ENCODE measurements at regions not wholly inside any gene's neighbourhood (a gene's known extent, or its start where the extent isn't known, plus 50 kb on each side); places are given as distances from the start of the nearest gene placed in this dataset.

DNA sequence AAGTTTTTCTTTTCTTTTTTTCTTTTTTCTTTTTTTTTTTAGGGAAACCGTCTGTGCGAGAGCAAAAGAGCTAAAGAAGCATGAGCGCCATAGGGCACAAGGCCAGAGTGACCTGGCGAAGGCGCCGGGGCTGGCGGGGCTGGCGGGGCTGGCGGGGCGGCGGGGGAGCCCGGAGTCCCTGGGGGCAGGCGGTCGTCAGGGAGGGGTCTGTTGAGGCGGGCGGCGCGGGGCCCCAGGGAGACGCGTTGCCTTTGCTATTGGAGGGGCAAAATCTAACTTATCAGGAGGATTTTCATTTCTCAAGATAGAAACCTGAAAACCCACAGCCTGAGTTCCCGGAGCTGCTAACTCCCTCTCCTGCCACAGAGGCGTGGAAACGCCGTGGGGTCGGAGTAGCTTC is 135.6 kb upstream of the SMAD1 start:
- no peak for DNase-seq (ENCODE audit: low read depth)

DNA sequence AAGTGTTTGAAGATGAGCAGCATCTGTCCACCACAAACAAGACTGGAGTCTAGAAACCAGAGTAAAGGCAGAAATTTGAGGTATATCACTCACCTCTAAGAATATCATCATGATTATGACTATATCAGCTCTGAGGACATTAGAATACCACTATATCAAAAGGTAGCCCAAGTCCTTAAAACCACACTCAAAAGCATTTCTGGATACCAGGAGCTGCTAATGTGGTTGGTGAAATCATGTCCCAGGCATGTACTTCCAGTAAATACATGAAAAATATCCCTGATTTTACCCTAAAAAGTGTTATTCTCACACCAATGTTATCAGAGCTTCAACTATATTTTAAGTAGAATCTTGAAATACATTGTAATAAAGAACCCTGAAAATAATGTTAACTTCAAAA is 136.3 kb upstream of the SMAD1 start:
- peak; percentile 11 for DNase-seq (ENCODE audit: low read depth)

DNA sequence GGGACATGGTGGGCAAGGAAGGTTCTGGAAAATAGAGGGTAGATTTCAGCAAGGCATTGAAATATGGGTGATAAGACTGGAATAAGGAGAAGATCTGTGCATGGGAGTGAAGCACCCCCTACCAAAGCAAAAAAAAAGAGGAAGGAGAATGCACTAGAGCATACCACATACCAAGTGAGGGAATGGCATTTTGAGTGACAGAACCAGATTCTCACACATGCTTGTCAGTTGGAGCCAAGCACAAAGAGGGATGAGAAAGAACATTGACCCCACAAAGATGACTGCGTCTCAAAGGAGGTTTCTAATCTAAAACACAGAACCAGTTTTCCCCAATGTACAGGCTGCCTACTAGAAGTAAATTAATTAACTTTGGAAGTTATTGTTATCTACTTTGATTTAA is 140.3 kb upstream of the SMAD1 start:
- no peak for DNase-seq (ENCODE audit: low read depth)

DNA sequence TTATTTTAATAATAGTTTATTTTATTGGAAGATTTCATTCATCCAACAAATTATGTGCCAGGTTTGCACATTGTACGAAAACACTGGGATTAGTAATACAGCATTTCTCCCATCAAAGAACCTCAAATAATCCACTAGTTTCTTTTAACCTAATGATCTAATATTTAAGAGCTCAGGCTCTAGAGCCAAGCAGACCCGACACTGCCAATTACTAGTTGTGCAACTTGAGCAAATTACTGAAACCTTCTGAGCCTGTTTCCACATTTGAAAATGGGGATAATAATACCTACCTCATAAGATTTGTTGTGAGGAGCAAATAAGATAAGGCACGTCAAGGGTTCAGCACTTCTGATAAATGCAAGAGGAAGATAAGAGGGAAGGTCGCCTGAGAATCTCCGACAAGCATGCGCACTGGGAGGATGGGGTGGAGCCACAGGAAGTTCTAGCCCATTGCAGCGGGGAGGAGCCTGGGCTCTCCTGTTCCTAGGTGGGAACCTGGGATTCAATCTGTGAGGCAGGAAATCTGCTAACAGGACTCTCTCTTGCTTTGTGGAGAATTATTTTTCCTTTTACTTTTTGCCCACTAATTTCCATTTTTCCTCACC is 141.5 kb upstream of the SMAD1 start:
- peak; percentile 7 for DNase-seq (ENCODE audit: low read depth)

DNA sequence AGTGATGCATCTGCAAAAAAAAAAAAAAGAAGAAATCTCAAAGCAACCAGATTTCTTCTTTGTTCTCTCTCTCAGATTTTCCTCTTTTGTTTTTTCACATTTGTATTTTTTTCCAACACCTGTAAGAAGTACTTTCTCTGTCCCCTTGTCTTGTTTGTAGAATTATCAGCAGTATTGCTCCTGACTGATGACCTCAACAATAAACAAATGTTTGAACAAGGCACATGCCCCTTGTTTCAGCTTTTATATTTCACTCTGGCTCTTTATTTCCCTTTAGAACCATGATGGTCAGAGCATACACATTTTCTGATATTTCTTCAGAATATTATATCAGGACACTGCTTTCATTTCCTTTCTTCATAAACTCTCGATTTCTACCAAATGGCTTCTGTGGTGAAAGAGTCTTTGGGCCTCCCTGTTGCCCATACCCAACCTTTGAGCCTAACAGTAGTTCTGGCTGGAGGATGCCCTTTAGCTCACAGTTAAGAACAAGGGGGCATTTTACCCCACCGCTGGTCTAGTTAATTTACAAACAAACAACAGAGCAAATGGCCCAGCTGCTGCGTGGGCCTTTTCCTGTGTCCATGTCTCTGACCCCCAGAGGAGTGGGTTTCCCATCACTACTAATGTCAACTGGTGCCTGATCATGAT is 142.5 kb upstream of the SMAD1 start:
- DNase-seq (ENCODE audit: low read depth) = no peak

DNA sequence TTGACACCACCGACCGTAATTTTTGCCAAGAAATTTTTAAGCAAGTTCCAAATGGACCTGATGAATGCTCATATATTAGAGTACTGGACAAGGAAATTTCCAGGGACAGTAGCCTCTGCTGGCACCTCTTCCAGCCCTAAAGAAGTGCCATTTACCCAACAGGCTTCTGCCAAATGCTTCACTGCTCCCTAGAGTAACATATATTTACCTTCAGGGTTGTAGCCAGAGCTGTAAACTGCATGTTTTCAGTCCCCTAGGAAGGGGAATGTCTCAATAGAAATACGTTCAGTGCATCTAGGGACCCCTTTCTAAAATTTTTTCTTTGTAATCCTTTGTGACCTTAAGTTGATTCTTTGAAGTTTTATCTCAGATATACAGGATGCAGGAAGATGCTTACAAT is 143.1 kb upstream of the SMAD1 start:
- DNase-seq (ENCODE audit: low read depth) = no peak

DNA sequence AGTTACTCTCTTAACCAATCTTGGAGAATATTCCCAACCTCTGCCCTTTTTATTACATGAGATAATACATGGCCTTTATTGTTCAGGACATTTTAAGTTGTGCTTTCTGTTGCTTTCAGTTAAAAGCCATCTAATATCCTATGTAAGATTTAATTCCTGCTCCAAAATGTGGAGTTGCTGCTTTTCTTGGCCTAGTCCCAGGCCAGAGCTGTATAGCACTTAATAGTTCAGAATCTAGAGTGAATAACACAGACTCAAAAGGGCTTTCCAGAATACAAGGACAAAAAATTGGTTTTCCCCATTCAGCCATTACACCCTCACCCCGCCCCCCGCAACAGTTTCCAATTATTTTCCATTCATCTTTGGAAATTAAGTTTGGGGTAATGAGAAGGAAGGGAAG is 144.3 kb upstream of the SMAD1 start:
- DNase-seq (ENCODE audit: low read depth) = no peak

DNA sequence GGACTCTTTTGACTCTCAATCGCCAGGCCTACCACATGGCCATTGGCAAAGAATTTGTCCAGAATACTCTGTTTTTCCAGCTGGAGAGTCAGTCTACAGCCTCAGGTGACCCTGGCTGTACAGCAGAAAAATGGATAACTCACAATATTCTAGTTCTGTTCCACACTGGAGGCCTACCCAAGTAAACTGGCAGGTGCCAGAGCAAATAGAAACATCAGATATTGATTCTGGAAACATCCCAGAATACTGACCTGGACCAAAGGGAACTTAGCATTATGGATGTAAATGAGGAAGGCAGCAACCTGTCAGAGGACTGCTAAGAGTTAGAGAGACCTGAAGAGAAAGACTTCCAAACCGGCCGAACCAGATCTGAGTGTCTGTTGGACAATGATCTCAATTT is 147.9 kb upstream of the SMAD1 start:
- no peak for DNase-seq (ENCODE audit: low read depth)

DNA sequence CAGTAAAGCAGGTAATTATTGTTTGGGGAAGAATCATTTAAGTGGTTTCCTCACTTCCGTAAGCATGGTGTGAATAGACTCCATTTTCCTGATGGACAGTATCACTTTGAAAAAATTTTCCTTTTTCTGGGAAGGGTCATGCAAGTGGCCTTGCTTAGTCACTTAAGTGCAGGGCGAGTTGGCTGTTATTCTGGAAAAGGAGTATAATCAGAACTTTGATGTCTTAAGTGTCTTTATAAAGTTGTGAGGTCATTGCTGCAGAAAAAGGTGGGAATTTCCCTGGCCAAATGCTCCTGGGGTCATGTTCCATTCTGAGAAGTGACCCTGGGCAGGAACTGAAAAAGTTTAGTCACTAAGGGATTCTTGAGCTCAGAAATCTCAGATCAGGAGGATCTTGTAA is 146.1 kb upstream of the OTUD4 start:
- DNase-seq (ENCODE audit: low read depth) = no peak

DNA sequence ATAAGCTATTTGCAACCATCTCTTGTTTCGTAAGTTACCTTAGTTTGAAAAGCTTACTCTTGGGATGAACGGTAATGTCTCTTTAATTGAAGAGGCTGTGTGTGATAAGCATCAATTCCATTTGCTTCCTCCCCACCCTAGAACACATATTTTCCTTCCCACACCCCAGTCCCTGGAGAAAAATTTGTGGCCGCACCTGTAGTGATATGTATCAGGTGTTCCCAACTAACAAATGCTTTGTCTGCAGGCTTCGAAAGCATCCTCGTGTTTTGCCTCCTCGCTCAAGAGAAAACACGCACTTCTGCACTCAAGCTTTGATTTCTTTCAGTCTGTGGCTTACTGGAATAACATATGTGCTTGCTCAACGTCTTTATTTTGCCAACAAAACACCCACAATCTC is 143.8 kb upstream of the OTUD4 start:
- no peak for DNase-seq (ENCODE audit: low read depth)

DNA sequence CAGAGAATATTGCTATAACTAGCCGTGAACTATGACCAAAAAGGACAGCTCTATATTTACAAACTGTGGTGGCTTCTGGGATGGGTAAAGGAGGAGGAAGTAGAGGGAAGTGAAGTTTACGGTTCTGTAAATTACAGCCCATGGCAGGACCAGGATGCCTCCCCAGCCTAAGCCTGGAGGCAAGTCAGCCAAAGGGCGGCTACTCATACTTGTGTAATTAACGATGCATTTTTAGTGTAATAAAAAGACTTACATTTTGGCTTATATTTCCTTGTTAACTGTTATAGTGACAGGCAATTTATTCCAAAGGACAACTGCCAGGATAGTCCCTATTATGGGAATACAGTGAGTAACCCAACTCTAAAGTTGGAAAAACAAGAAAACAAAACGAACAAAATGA is 139.9 kb upstream of the OTUD4 start:
- no peak for DNase-seq (ENCODE audit: low read depth)

DNA sequence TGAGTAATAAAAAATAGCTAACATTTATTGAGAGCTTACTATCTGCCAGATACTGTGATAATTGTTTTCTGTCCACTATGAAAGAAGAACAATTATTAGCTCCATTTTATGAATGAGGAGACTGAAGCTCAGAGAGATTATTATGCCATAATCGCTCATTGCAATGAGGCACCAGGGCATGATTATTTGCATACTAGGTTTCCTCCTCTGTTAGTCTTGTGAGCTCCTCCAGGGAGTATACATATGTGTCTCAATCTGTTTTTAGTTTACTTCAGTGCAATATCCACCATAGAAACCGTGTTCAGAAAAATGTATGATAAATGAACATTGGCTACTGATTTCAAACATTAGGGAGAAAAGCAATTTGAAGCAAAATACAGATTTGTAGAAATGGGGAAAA is 139.4 kb upstream of the OTUD4 start:
- DNase-seq (ENCODE audit: low read depth) = no peak

DNA sequence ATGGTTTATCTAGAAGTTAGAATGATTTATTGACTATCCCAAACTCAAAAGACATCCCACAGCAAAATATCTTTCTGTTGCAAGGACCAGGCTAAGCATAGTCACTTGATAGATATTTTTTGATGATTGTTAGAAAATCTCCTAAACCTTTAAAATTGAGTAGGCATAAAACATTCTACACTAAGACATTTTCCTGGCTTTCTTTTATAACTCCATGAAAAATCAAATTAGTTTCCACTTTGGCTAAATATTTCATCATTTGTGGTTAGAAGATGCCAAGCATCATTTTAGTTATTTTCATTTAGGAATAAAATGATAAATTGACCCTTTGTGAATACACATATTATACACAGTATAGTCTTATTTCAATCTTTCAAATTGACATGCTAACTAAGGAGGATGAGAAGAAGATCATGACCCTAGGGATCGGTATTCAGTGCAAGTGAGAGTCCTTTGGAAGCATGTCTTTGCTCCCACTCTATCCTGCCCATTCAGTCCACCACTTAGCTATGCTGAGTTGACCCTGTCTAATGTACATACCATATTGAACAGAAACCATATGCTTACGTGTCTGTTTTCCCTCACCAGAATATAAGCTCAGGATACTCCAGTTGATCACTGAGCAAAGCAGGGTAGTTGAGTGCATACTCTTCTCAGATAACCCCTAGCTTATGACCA is 136.6 kb upstream of the OTUD4 start:
- no peak for DNase-seq (ENCODE audit: low read depth)

DNA sequence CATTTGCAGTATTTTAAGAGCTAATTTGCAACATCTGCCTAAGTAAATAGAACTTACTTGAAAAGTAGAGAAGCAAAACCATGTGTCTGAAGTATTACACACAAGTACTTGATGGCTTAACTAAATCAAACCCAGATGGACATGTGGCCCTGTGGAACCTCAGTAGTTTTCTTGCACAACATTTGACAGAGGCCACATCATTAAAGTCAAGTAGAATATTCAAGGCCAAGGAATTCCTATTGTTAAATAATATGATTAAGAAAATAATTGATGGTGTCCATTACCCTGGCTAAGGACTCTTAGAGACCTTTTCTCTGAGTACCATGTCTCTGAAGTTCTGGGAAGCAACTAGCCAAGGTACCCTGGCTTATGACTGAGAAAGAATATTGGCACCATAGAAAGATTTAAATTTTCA is 135.4 kb upstream of the OTUD4 start:
- no peak for DNase-seq (ENCODE audit: low read depth)

DNA sequence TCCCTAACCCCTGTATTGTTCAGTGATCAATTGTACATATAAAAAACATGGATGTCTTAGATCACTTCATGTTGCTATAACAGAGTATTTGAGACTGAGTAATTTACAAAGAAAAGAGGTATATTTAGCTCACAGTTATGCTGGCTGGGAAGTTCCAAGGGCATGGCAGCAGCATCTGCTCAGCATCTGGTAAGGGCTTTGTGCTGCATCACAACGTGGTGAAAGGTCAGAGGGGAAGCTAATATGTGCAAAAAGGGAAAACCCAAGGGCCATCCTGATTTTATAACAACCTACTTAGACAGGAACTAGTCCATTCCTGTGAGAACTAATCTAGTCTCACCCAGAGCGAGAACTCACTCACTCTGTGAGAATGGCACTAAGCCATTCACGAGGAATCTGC is 128.2 kb upstream of the OTUD4 start:
- DNase-seq (ENCODE audit: low read depth) = no peak

DNA sequence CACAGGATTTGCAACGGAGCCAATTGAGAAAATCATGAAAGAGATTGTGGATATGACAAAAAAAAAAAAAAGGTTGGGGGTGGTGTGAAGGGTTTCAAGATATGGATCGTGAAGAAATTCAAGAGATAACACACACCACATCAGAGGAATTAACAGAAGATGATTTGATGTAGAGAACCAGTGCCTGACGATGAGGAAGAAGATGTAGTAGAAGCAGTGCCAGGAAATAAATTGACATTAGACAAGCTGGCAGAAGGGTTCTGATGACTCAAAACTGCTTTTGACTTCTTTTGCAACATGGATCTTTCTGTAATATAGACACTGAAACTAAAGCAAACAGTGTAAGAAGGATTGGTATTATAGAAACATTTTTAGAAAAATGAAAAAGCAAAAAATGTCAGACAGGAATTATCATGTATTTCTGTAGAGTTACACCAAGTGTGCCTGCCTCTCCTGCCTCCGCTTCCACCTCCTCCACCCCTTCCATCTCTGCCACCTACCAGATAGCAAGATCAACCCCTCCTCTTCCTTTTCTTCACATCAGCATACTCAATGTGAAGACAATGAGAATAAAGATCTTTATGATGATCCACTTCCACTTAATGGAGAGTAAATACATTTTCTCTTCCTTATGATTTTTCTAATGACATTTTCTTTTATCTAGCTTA is 127.5 kb upstream of the OTUD4 start:
- DNase-seq (ENCODE audit: low read depth) = no peak

DNA sequence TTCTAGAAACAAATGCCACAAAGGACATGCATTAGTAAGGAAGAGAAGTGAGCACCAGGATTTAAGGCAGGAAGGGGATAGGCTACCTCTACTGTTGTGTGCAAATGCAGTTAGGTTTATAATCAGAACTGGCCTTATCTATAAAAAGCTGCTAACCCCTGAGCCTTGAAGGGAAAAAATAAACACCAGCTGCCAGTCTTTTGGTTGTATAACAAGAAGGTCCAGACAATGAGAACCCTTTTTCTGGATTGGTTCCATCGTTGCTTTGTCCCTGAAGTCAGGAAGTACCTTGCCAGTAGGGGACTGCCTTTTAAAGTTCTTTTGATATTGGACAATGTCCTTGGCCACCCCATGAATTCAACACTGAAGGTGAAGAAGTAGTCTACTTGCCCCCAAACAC is 126.7 kb upstream of the OTUD4 start:
- no peak for DNase-seq (ENCODE audit: low read depth)

DNA sequence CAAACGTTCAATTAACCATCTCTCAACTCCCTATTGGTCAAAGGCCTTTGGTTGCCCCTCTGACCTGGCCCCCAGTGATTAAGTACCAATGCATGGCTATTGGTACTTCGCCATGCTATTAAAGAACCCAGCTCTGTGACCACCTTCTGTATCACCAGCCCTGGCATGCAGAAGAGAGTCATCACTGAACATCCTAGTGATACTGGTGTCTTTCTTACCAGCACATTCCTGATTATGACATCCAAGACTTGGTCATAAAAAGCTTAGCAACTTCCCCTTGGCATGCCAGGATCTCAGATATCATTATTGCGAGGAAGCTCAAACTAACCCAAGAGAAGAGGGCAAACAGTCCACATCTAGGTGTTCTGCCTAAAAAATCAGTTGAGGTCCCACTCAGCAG is 122.3 kb upstream of the OTUD4 start:
- DNase-seq (ENCODE audit: low read depth) = no peak

DNA sequence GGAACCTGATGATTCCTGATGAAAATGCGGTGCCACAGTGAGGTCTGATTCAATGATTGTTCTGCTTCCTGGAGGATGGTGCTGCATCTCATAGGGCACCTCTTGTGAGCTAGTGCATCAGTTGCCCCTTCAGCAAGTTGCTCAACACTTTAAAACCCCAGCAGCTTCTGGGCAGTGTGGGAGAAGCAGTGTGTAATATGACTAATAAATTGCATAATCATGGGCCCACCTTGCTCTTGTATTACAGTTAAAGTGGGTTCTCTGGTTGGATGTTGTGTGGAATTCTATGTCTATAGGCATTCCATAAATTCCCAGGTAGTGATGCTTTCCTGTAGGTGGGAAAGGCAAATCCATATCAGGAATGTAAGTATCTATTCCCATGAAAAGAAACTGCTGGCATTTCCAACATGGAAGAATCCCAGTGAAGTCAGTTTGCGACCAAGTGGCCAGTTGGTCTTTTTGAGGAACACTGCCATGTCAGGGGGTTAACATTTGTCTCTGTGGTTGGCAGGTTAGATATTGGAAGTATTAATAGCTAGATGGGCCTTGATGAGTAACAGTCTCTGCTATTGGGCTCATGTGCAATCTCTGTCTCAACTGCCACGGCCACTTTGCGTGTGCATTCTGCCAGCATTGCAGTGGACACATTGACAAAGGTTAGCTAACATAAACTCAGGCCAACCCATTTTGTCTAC is 121.1 kb upstream of the OTUD4 start:
- DNase-seq (ENCODE audit: low read depth) = peak; percentile 69

DNA sequence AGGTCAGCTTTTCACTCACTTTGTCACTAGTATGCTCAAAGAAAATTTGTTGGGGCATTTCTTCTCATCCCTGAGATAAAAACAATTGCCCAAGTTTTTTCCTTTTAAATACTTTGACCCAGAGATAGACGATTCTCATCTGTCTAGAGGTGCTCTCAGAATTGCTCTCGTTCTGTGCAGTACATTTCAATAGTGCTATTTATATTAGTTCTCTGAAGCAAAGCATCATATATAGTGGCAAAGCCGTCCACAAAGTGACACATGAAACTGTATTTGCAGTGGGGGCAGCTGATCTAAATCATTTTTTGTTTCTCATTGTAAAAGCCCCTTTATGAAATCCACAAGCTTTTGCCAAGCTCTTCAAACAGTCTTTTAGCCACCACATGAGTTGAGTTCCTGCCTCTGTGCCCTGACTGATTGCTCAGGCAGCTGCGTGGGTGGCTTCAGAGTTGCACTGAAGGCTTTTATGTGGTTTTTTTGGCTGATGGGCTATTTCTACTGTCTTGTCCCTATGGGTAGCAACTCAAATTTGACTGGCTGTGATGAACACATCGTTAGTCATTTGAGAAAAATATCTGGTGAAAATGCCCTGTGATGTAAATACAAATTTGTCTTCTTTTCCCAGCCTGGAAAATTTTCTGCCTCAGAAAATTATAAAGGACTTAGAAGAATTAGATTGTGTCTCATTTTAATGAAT is 119.1 kb upstream of the OTUD4 start:
- peak; percentile 72 for DNase-seq (ENCODE audit: low read depth)

DNA sequence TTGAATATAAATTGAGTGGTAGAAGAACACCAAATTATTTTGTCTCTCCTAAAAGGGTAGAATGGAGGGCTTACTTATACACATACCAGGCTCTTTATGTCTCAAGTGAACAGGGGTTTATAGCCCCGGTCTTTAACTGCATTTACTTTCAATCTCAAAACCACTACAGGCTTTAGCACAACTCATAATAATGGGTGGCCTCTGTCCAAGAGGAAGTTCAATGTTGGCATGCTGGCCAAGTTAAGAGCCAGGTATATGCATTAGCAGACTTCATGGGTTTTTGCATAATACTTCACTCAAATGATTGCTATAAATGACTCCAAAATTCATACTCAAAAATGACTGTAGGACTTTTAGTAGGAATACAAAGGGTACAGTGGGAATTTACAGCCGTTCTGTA is 118.5 kb upstream of the OTUD4 start:
- no peak for DNase-seq (ENCODE audit: low read depth)

DNA sequence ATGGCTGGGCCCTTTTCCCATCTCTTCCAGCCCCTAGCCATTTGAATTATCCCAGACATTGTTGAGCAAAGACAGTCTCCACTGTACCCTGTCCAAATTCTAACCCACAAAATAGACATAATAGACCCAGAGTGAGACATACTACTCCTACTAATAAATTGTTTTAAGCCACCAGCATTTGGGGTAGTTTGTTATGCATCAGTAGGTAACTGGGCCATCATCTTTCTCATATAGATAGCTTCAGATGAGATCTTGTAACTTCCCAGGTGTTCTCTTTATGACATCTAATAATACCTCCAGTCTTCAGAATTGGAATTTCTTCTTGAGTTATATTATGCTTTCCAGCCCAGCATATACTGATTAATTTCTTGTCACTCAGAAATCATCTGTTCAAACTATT is 117.2 kb upstream of the OTUD4 start:
- DNase-seq (ENCODE audit: low read depth) = no peak

All from amniotic epithelial cell (primary cell).